ENCODE measurements at regions not wholly inside any gene's neighbourhood (a gene's known extent, or its start where the extent isn't known, plus 50 kb on each side); places are given as distances from the start of the nearest gene placed in this dataset.
"Not testable (repeated sequence)": the region's sequence is repeated elsewhere in the genome, so short reads cannot be mapped to it uniquely, and the experiment has no call there.

DNA sequence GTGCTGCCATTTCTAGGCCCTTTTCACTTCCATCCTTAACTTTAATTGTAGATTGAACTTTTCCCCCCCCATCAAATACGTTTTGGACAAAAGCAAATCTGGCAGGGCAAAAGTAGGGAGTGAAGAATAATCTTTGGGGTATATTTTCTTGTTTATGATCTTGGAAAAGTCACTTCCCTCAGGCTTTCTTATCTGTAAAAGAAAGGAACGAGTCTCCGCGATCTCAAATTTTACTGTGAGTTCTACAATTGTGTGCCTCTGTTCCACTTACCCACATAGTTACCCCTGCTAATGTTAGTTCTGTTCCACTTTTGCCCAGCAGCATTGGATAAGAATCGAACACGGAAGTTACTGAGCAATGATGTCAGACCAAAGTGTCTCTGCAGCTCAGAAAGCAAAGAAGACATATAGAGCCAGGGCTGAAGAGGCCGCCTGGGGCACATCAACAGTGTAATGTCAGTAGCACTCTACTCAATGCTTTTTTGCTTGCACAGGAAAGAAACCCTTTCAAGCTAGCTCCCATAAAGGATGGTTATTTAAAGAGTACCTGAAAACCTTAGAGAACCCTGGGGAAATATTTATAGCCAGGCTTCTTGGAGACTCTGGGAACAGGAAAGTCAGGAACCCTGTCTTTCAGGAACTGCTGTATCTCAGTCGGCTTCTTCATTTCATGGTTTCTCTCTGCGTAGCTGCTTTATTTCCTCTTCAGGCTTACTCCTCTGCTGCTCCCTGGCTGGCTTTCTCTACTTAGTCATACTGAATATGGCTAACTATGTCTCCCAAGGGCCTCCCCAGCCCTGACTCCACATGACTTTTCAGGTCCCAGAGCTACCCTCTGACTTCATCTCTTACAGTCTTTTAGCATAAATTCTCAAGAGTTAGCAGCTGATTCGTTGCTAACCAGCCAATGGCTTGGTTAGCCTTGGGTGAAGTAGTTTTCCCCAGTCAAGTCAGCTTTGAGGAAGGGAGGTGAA lies 123.7 kb upstream of the FAM3C start:
- DNase-seq, result no peak

DNA sequence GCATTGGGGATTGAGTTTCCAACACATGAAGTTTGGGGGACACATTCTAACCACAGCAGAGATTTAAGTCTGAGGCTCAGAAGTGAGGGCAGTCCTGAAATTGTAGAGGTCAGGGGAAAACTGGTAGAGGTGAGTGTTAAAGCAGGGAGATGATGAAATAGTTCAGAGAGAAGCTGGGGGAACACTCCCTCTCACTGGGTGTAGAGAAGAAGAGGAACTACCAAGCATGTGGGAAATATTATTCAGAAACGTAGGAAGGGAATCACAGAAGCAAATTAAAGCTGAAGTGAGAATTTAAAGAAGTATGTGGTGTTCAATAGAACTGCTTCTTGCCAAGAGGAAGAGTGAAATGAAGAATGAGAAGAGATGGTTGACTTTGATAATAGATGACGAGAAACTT lies 121.5 kb upstream of the FAM3C start:
- no peak for DNase-seq

DNA sequence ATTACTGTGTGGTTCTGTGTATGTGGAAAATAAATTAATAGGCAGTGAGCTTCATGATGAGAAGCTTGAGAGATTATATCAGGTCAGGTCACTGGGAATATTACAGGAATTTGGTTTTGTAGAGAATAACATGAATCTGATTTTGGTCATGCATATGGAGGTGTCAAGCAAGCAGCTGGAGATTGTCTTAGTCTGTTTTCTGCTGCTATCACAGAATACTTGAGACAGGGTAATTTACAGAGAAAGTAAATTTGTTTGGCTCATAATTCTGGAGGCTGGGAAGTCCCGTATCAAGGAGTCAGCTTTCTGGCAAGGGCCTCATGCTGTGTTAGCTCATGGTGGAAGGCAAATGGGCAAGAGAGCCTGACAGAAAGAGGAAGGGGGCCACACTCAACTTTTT lies 120.7 kb upstream of the FAM3C start:
- DNase-seq, result no peak

GRCh38 chr7:121515630-121516401 lies 119.7 kb upstream of the FAM3C start:
- no peak for DNase-seq

- DNase-seq, result no peak
Measured at GRCh38 chr7:121515229-121515628, 119.1 kb upstream of the FAM3C start.

- DNase-seq, result no peak
Measured at GRCh38 chr7:121513105-121513504, 117.0 kb upstream of the FAM3C start.

DNA sequence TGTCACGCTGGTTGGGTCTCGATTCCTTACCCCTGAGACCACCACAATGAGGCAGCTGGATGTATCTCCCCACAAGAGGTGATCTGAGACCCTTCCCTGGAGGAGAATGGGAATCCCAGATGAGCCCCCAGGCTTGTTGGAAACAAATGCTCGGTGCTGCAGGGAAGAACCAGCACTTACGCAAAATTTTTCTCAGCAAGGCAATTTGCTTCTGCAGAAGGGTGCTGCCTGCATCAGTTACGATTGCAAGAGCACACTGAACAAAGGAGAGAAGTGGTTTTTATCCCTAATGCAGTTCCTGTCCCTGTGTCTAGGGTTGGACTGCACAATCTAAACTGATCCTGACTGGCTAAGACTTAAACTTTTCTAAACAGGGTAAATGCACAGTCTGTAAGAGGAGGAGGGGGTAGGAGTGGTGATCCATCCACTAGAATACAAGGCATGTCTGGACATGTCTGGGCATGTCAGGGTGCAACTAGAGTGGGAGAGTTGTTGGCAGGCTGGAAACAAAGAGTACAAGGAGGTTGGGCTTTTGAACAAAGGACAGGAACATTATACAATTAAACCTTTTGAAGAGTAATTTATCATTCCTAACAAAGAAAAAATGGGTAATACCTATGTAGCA lies 114.9 kb upstream of the FAM3C start:
- DNase-seq, result no peak

- DNase-seq, result no peak
Measured at GRCh38 chr7:121510302-121510701, 114.2 kb upstream of the FAM3C start.

GRCh38 chr7:121505540-121506182 lies 109.6 kb upstream of the FAM3C start:
- no peak for DNase-seq

DNA sequence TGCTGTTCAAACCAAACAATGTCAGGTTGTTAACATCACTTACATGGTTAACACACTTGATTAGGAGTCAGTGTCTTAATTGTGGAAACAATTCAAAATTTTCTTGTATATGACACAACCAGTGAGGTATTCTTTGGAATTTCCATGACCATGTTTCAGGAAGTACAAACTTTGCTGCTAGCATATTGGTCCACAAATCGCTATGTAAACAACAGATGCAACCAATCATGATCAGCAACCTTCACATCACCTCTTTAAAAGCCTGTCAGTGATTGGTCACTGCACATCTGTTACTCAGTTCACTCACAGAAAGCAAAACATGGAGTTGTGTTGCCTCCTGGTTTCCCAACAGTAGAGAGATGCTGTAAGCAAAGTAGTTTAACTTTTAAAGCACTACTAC lies 108.9 kb upstream of the FAM3C start:
- DNase-seq, result no peak

- no peak for DNase-seq
Measured at GRCh38 chr7:121504482-121504881, 108.4 kb upstream of the FAM3C start.

DNA sequence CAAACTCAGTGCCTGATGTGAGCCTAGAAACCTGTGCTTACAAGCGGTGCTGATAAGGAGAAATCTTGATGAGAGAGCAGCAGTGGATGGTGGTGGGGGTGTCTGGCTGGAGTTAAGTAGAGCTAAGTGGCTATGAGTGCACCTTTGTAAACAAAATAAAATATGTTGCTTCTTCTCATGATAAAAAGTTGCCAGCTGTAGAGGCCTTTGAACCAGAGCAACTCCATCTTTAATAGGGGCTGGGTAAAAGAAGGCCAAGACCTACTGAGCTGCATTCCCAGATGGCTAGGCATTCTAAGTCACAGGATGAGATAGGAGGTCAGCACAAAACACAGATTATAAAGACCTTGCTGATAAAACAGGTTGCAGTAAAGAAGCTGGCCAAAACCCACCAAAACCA lies 107.6 kb upstream of the FAM3C start:
- DNase-seq, result no peak

GRCh38 chr7:121503039-121503438 lies 106.9 kb upstream of the FAM3C start:
- no peak for DNase-seq

DNA sequence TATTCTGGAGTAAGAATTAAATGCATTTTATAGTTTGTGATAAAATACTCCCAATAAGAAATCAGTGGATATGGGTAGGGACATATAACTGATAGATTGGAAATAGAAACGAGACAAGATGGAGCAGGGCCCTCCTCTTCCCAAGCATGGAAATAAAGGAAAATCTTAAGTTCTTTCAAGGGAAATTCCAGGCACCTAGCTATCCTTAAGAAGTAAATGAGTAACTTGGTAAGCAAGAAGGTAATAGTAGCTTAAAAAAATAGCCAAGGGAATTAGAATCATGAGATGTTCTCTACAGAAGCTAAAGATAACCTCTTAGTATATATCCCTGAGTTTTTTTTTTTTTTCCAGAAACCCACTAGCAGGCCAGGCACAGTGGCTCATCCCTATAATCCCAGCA lies 105.5 kb upstream of the FAM3C start:
- no peak for DNase-seq

- DNase-seq, result no peak
Measured at GRCh38 chr7:121500360-121501058, 104.4 kb upstream of the FAM3C start.

GRCh38 chr7:121499624-121500023 lies 103.5 kb upstream of the FAM3C start:
- DNase-seq, result no peak

- no peak for DNase-seq
Measured at GRCh38 chr7:121498816-121499215, 102.7 kb upstream of the FAM3C start.

DNA sequence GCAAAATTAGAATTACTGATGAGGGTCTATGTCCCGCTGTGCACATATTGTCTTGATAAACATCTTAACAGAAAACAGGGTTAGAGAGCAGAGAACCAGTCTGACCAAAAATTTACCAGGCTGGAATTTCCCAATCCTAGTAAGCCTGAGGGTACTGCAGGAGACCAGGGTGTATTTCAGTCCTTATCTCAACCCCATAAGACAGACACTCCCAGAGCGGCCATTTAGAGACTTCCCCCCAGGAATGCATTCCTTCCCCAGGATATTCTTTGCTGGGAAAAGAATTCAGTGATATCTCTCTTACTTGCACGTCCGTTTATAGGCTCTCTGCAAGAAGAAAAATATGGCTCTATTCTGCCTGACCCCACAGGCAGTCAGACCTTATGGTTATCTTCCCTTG lies 101.4 kb upstream of the FAM3C start:
- DNase-seq, result not testable (repeated sequence)

- DNase-seq, result no peak
Measured at GRCh38 chr7:121494516-121494915, 98.4 kb upstream of the FAM3C start.

- DNase-seq, result no peak
Measured at GRCh38 chr7:121493553-121493952, 97.4 kb upstream of the FAM3C start.

- DNase-seq, result no peak
Measured at GRCh38 chr7:121490309-121490708, 94.2 kb upstream of the FAM3C start.

GRCh38 chr7:121489440-121489839 lies 93.3 kb upstream of the FAM3C start:
- DNase-seq, result no peak

Data from NCI-H510A (cell line).